ENCODE measurements at regions not wholly inside any gene's neighbourhood (a gene's known extent, or its start where the extent isn't known, plus 50 kb on each side); places are given as distances from the start of the nearest gene placed in this dataset.

DNA sequence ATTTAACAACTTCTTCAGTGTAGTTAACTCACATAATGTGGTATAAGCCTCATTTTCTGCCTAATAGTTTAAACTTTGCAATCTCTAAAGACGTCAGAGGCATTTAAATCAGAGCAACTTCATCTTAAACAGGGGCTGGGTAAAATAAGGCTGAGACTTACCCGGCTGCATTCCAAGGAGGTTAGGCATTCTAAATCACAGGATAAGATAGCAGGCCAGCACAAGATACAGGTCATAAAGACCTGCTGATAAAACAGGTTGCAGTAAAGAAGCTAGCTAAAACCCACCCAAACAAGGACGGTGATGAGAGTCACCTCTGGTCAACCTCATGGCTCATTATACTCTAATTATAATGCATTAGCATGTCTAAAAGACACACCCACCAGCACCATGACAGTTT is 115.6 kb upstream of the PKP2 start:
- H3K4me3 Mint-ChIP-seq = no peak overlapping the region
- H3K27me3 Mint-ChIP-seq = no peaks in the 10 kb centered on the region
- ATAC-seq (ENCODE audit: poor library complexity) = no peak
- H3K4me1 ChIP-seq (ENCODE audit: insufficient read depth, low read length) = no peaks in the 10 kb centered on the region
- TF ChIP-seq, protein P1, sequence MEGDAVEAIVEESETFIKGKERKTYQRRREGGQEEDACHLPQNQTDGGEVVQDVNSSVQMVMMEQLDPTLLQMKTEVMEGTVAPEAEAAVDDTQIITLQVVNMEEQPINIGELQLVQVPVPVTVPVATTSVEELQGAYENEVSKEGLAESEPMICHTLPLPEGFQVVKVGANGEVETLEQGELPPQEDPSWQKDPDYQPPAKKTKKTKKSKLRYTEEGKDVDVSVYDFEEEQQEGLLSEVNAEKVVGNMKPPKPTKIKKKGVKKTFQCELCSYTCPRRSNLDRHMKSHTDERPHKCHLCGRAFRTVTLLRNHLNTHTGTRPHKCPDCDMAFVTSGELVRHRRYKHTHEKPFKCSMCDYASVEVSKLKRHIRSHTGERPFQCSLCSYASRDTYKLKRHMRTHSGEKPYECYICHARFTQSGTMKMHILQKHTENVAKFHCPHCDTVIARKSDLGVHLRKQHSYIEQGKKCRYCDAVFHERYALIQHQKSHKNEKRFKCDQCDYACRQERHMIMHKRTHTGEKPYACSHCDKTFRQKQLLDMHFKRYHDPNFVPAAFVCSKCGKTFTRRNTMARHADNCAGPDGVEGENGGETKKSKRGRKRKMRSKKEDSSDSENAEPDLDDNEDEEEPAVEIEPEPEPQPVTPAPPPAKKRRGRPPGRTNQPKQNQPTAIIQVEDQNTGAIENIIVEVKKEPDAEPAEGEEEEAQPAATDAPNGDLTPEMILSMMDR (IDR thresholded peaks at IDR 0.05) = no peak
- H3K27me3 ChIP-seq (ENCODE audit: control insufficient read depth in 1 of 2, insufficient read depth in 2 of 2, low read length in 2 of 2) = no peaks in the 10 kb centered on the region
- H3K9me3 ChIP-seq (ENCODE audit: control insufficient read depth in 1 of 2, insufficient read depth in 1 of 2, low read length in 2 of 2) = peaks cover 3 to 5% of the 10 kb centered on the region in 2 experiments
- no peak for DNase-seq
- peaks cover 16% of the 10 kb centered on the region for H3K9me3 Mint-ChIP-seq
- no peaks in the 10 kb centered on the region for H3K36me3 ChIP-seq (ENCODE audit: insufficient read depth, low read length)
- CTCF ChIA-PET = interaction anchor here (0.6 kb wide), 1 partner anchor 973 kb away, joined by 4 read pairs; no protein-coding TSS in a partner anchor
- no peak overlapping the region for H3K27ac ChIP-seq (ENCODE audit: low read depth in 1 of 2, low read length in 2 of 2)
- H3K4me1 Mint-ChIP-seq (ENCODE audit: low read depth) = no peaks in the 10 kb centered on the region
- intact Hi-C loops (cut with DNase I, micrococcal nuclease) = no loop called here
- H3K4me3 ChIP-seq (ENCODE audit: low read length) = no peak overlapping the region
- H3K27ac Mint-ChIP-seq = no peak overlapping the region
- H3K36me3 Mint-ChIP-seq (ENCODE audit: low read depth) = no peaks in the 10 kb centered on the region
- POLR2A ChIA-PET = no interaction called here

DNA sequence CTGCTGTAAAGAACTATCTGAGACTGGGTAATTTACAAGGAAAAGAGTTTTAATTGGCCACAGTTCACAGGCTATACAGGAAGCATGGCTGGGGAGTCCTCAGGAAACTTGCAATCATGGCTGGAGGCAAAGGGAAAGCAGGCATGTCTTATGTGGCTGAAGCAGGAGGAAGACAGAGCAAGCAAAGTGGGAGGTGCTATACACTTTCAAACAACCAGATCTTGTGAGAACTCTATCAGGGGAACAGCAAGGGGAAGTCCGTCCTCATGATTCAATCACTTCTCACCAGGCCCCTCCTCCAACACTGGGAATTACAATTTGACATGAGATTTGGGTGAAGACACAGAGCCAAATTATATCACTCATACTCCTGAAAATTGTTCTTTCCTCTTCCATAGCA is 109.5 kb upstream of the PKP2 start:
- Histone ChIP-seq H3K4me3 (ENCODE audit: low read length) (no peak overlapping the region), H3K27ac (ENCODE audit: low read depth in 1 of 2, low read length in 2 of 2) (no peak overlapping the region), H3K9me3 (ENCODE audit: control insufficient read depth in 1 of 2, insufficient read depth in 1 of 2, low read length in 2 of 2) (peaks cover 0 to 4% of the 10 kb centered on the region in 2 experiments), H3K27me3 (ENCODE audit: control insufficient read depth in 1 of 2, insufficient read depth in 2 of 2, low read length in 2 of 2) (no peaks in the 10 kb centered on the region), H3K36me3 (ENCODE audit: insufficient read depth, low read length) (no peaks in the 10 kb centered on the region), H3K4me1 (ENCODE audit: insufficient read depth, low read length) (no peaks in the 10 kb centered on the region)
- DNase-seq (no peak), ATAC-seq (ENCODE audit: poor library complexity) (no peak)
- Mint-ChIP-seq H3K4me3 (no peak overlapping the region), H3K4me1 (ENCODE audit: low read depth) (no peaks in the 10 kb centered on the region), H3K27ac (no peak overlapping the region), H3K27me3 (no peaks in the 10 kb centered on the region), H3K36me3 (ENCODE audit: low read depth) (no peaks in the 10 kb centered on the region), H3K9me3 (peaks cover 12% of the 10 kb centered on the region)
- intact Hi-C loops (cut with DNase I, micrococcal nuclease) = no loop called here
- POLR2A ChIA-PET = no interaction called here
- CTCF ChIA-PET = no interaction called here
- TF ChIP-seq, protein P1 (IDR thresholded peaks at IDR 0.05) = no peak

DNA sequence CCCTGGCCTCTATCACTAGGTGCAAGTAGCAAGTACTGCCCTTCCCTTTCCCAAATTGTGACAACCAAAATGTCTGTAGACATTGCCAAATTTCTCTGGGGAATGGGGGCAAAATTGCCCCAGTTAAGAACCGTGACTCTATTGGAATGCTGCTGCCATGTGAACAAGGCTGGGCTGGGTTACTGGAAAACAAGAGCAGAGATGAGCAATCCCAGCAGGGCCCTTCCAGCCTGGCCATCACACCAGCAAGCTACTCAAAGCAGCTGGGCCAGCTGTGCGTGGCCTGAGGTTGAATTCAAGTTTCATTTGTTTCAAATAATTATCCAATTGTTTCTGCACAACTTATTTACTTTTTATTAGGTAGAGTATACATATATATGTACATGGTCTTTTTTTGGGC is 103.4 kb upstream of the PKP2 start:
- no peak for ATAC-seq (ENCODE audit: poor library complexity)
- CTCF ChIA-PET = no interaction called here
- H3K4me1 Mint-ChIP-seq (ENCODE audit: low read depth) = no peaks in the 10 kb centered on the region
- no peak for DNase-seq
- intact Hi-C loops (cut with DNase I, micrococcal nuclease) = no loop called here
- Histone ChIP-seq H3K27ac (ENCODE audit: low read depth in 1 of 2, low read length in 2 of 2) (no peak overlapping the region), H3K9me3 (ENCODE audit: control insufficient read depth in 1 of 2, insufficient read depth in 1 of 2, low read length in 2 of 2) (peaks cover 0 to 4% of the 10 kb centered on the region in 2 experiments), H3K4me3 (ENCODE audit: low read length) (no peak overlapping the region), H3K36me3 (ENCODE audit: insufficient read depth, low read length) (no peaks in the 10 kb centered on the region), H3K4me1 (ENCODE audit: insufficient read depth, low read length) (no peaks in the 10 kb centered on the region), H3K27me3 (ENCODE audit: control insufficient read depth in 1 of 2, insufficient read depth in 2 of 2, low read length in 2 of 2) (no peaks in the 10 kb centered on the region)
- H3K27ac Mint-ChIP-seq = no peak overlapping the region
- H3K4me3 Mint-ChIP-seq = no peak overlapping the region
- POLR2A ChIA-PET = no interaction called here
- no peaks in the 10 kb centered on the region for H3K36me3 Mint-ChIP-seq (ENCODE audit: low read depth)
- no peaks in the 10 kb centered on the region for H3K27me3 Mint-ChIP-seq
- peaks cover 4% of the 10 kb centered on the region for H3K9me3 Mint-ChIP-seq
- TF ChIP-seq, protein P1 (IDR thresholded peaks at IDR 0.05) = no peak

All from CD4-positive, alpha-beta T cell (primary cell).